SK-N-SH (cell line): ENCODE measurements at regions not wholly inside any gene's neighbourhood (a gene's known extent, or its start where the extent isn't known, plus 50 kb on each side); places are given as distances from the start of the nearest gene placed in this dataset.

Source experiments
- CTCF ChIA-PET: fragments of 300-600, 350-600 bp; formaldehyde crosslinking; extraction: SDS; loops from one replicate; lab custom pipeline; 2021; lab: Yijun Ruan, JAX
- POLR2A ChIA-PET: fragments of 350-600 bp; sonication (Branson Sonifier 250); formaldehyde crosslinking; extraction: SDS; loops from one replicate; lab custom pipeline; 2020; ENCODE audit warnings: antibody characterized with exemption, inconsistent platforms; lab: Yijun Ruan, JAX
- DNase-seq: peaks from one replicate; pipeline ENCODE4 v3.0.0; 2012
- H2AFZ ChIP-seq: fragments of 200-600 bp; sonication (generic); 2 replicates; pipeline ENCODE4 v1.8.1; 2016; ENCODE audit warnings: antibody characterized with exemption, mild to moderate bottlenecking, low read depth
- H3F3A ChIP-seq: fragments of 200-600 bp; sonication (generic); replicated peaks from 2 replicates; pipeline ENCODE3; 2016; ENCODE audit warnings: antibody characterized with exemption, mild to moderate bottlenecking; ENCODE audit not compliant: insufficient read depth
- H3K27ac ChIP-seq, 2 experiments: fragments of 200-500 bp in 1 of 2; fragments of 200-600 bp in 1 of 2; sonication (Bioruptor generic) in 1 of 2; sonication (generic), shearing (Covaris generic) in 1 of 2; 2 replicates each; pipeline versions ENCODE4 v1.5.1 to v1.6.1; 2014 to 2016; ENCODE audit warnings: low read depth in 2 of 2, inconsistent platforms in 1 of 2, low read length in 1 of 2, mild to moderate bottlenecking in 1 of 2, mixed read lengths in 1 of 2
- H3K27me3 ChIP-seq: fragments of 200-600 bp; sonication (generic), shearing (Covaris generic); 2 replicates; pipeline ENCODE4 v1.6.1; 2016; ENCODE audit warnings: mixed run types; ENCODE audit not compliant: insufficient read depth
- H3K36me3 ChIP-seq, 2 experiments: fragments of 200-500 bp in 1 of 2; fragments of 200-600 bp in 1 of 2; sonication (Bioruptor generic) in 1 of 2; sonication (generic) in 1 of 2; replicated peaks in 1 of 2; 2 replicates each; pipeline versions ENCODE3 to v1.5.1; 2014 to 2016; ENCODE audit warnings: low read length in 1 of 2, mild to moderate bottlenecking in 1 of 2; ENCODE audit not compliant: insufficient read depth in 2 of 2, control insufficient read depth in 1 of 2
- H3K4me1 ChIP-seq, 2 experiments: fragments of 200-500 bp in 1 of 2; fragments of 200-600 bp in 1 of 2; sonication (Bioruptor generic) in 1 of 2; sonication (generic), shearing (Covaris generic) in 1 of 2; 2 replicates each; pipeline versions ENCODE4 v1.5.1 to v1.6.1; 2014 to 2016; ENCODE audit warnings: low read depth in 1 of 2, low read length in 1 of 2, mixed run types in 1 of 2; ENCODE audit not compliant: insufficient read depth in 2 of 2, control insufficient read depth in 1 of 2
- H3K4me2 ChIP-seq: fragments of 200-600 bp; sonication (generic), shearing (Covaris generic); 2 replicates; pipeline ENCODE4 v1.6.1; 2017; ENCODE audit warnings: mixed run types
- H3K4me3 ChIP-seq, 2 experiments: fragments of 200-500 bp in 1 of 2; fragments of 200-600 bp in 1 of 2; sonication (Bioruptor generic) in 1 of 2; sonication (generic), shearing (Covaris generic) in 1 of 2; 2 replicates each; pipeline versions ENCODE4 v1.5.1 to v1.8.1; 2014 to 2016; ENCODE audit warnings: low read depth in 2 of 2, inconsistent platforms in 1 of 2, low read length in 1 of 2, mild to moderate bottlenecking in 1 of 2, mixed read lengths in 1 of 2, moderate library complexity in 1 of 2
- H3K79me2 ChIP-seq: fragments of 200-600 bp; sonication (generic); 2 replicates; pipeline ENCODE4 v1.8.1; 2017; ENCODE audit warnings: mild to moderate bottlenecking; ENCODE audit not compliant: insufficient read depth
- H3K9ac ChIP-seq: fragments of 200-600 bp; sonication (generic); 2 replicates; pipeline ENCODE4 v1.6.1; 2017; ENCODE audit warnings: mixed run types
- H3K9me2 ChIP-seq: fragments of 200-600 bp; sonication (generic); 2 replicates; pipeline ENCODE4 v1.6.1; 2017; ENCODE audit warnings: mixed run types
- H3K9me3 ChIP-seq: fragments of 200-600 bp; sonication (generic); 2 replicates; pipeline ENCODE4 v1.6.1; 2017; ENCODE audit warnings: mixed run types, mild to moderate bottlenecking, moderate library complexity
- H4K20me1 ChIP-seq: fragments of 200-600 bp; sonication (generic); 2 replicates; pipeline ENCODE4 v1.6.1; 2017; ENCODE audit warnings: mild to moderate bottlenecking, mixed run types; ENCODE audit not compliant: insufficient read depth
- EZH2phosphoT487 ChIP-seq: fragments of 200-600 bp; sonication (generic); IDR thresholded peaks from 2 replicates; pipeline ENCODE4 v1.6.1; 2017; ENCODE audit warnings: low read depth, mixed run types, mild to moderate bottlenecking, antibody characterized with exemption, moderate library complexity, borderline replicate concordance
- GATA2 ChIP-seq: sonication (generic); formaldehyde crosslinking; IDR thresholded peaks from 2 replicates; pipeline ENCODE4 v1.5.0; 2020; ENCODE audit warnings: mild to moderate bottlenecking, missing genetic modification reagents
- JUND ChIP-seq: IDR thresholded peaks from 2 replicates; pipeline ENCODE4 v1.4.0; 2012
- MEF2A ChIP-seq: IDR thresholded peaks from 2 replicates; pipeline ENCODE4 v1.4.0; 2012; ENCODE audit warnings: low read depth, borderline replicate concordance
- NFIC ChIP-seq: IDR thresholded peaks from 2 replicates; pipeline ENCODE4 v1.4.0; 2012; ENCODE audit warnings: borderline replicate concordance
- POLR2AphosphoS5 ChIP-seq: IDR thresholded peaks from 2 replicates; pipeline ENCODE4 v1.6.1; 2012; ENCODE audit warnings: low read depth, low read length
- RCOR1 ChIP-seq: fragments of 150-350 bp; IDR thresholded peaks from 2 replicates; pipeline ENCODE4 v1.6.1; 2017; ENCODE audit warnings: antibody characterized with exemption, low read length
- RFX5 ChIP-seq: IDR thresholded peaks from 2 replicates; pipeline ENCODE4 v1.6.1; 2012; ENCODE audit warnings: mild to moderate bottlenecking, improper control_type of control experiment, low read length
- SIN3A ChIP-seq: IDR thresholded peaks from 2 replicates; pipeline ENCODE4 v1.6.1; 2012; ENCODE audit warnings: low read depth, mild to moderate bottlenecking, low read length, moderate library complexity, borderline replicate concordance
- TAF1 ChIP-seq: IDR thresholded peaks from 2 replicates; pipeline ENCODE4 v1.6.1; 2012; ENCODE audit warnings: low read depth, mild to moderate bottlenecking, low read length, moderate library complexity, borderline replicate concordance
- YY1 ChIP-seq: IDR thresholded peaks from 2 replicates; pipeline ENCODE4 v1.4.0; 2012; ENCODE audit warnings: low read depth, mild to moderate bottlenecking
- WGBS: methylation state at CpG from one replicate; pipeline ENCODE4 v1.1.6; 2017; ENCODE audit warnings: low lambda C conversion rate; 5-methylcytosine and 5-hydroxymethylcytosine counted together
- TF ChIP-seq, protein P1 (sequence below): fragments of 150-350 bp; IDR thresholded peaks from 2 replicates; pipeline ENCODE4 v1.6.1; 2016; ENCODE audit warnings: mild to moderate bottlenecking, low read depth, low read length
- TF ChIP-seq, protein P2 (sequence below): IDR thresholded peaks from 2 replicates; pipeline ENCODE4 v1.4.0; 2012; ENCODE audit warnings: low read depth, borderline replicate concordance

DNA sequence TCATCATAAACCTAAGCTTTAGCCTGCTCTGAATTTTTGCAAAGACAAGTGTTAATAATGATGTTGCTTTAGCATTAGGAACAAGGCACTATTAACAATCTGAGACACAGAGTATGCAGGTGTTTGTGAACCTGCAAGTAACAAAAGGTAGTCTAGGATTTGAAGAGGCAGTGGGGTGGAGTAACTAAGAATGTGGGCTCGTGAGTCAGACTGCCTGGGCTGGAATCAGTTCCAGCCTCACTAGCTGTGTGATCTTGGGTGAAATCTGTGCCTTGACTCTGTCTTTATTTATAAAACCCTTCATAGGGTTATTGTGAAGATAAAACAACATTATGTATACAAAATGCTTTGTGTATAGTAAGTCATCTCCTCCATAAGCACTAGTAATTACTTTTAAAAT, 610.6 kb upstream of the CFAP20DC start:
- no peaks in the 10 kb centered on the region for H3F3A ChIP-seq
- H3K27me3 ChIP-seq, result no peaks in the 10 kb centered on the region
- no peak overlapping the region for H3K4me2 ChIP-seq
- no peak overlapping the region for H2AFZ ChIP-seq
- H3K9me2 ChIP-seq, result no peaks in the 10 kb centered on the region
- POLR2A ChIA-PET, result no interaction called here
- no peak for TF ChIP-seq TAF1
- H3K36me3 ChIP-seq, result no peaks in the 10 kb centered on the region
- H4K20me1 ChIP-seq, result no peaks in the 10 kb centered on the region
- H3K4me1 ChIP-seq, result no peaks in the 10 kb centered on the region; a peak in 1 of 4 replicates
- CTCF ChIA-PET, result no interaction called here
- whole genome bisulfite sequencing, result 13% methylated on average over 1 of the region's 1 CpG
- no peaks in the 10 kb centered on the region for H3K9me3 ChIP-seq
- H3K27ac ChIP-seq, result no peak overlapping the region
- no peaks in the 10 kb centered on the region for H3K79me2 ChIP-seq
- no peak overlapping the region for H3K9ac ChIP-seq
- no peak for DNase-seq
- H3K4me3 ChIP-seq, result no peak overlapping the region

DNA sequence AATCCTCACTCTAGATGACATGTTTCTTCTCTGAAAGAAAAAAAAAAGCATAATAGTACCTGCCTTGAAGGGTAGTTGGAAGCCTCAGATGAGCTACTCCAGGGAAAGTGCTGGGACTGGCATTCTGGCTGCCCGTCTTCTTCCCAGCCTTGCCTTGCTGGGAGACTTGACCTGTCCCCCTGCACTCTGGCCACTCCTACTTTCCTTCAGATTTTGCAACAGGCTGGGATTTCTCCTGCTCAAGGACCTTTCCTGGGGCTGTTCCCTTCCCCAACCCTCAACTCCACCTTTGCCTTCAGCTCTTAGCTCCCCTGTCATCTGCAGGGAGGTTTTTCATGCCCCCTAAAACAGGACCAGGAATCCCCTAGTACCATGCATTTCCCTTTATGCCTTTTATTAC, 609.9 kb upstream of the CFAP20DC start:
- Histone ChIP-seq H3K4me2 (no peak overlapping the region), H2AFZ (no peak overlapping the region), H3K9ac (no peak overlapping the region), H3K9me2 (no peaks in the 10 kb centered on the region), H3K36me3 (no peaks in the 10 kb centered on the region), H3K27ac (no peak overlapping the region), H3K27me3 (no peaks in the 10 kb centered on the region), H3F3A (no peaks in the 10 kb centered on the region), H4K20me1 (no peaks in the 10 kb centered on the region), H3K4me3 (no peak overlapping the region), H3K9me3 (no peaks in the 10 kb centered on the region), H3K79me2 (no peaks in the 10 kb centered on the region), H3K4me1 (no peaks in the 10 kb centered on the region; a peak in 1 of 4 replicates)
- TF ChIP-seq RFX5, result no peak
- TF ChIP-seq GATA2 (CRISPR knock-in tag), result no peak
- TF ChIP-seq, protein P1, sequence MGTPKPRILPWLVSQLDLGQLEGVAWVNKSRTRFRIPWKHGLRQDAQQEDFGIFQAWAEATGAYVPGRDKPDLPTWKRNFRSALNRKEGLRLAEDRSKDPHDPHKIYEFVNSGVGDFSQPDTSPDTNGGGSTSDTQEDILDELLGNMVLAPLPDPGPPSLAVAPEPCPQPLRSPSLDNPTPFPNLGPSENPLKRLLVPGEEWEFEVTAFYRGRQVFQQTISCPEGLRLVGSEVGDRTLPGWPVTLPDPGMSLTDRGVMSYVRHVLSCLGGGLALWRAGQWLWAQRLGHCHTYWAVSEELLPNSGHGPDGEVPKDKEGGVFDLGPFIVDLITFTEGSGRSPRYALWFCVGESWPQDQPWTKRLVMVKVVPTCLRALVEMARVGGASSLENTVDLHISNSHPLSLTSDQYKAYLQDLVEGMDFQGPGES, result no peak
- no peak for TF ChIP-seq POLR2AphosphoS5
- no peak for TF ChIP-seq RCOR1
- TF ChIP-seq MEF2A, result no peak
- TF ChIP-seq YY1, result no peak
- no peak for TF ChIP-seq SIN3A
- TF ChIP-seq EZH2phosphoT487, result no peak
- no peak for TF ChIP-seq JUND
- TF ChIP-seq NFIC, result no peak
- TF ChIP-seq TAF1, result no peak
- TF ChIP-seq, protein P2, sequence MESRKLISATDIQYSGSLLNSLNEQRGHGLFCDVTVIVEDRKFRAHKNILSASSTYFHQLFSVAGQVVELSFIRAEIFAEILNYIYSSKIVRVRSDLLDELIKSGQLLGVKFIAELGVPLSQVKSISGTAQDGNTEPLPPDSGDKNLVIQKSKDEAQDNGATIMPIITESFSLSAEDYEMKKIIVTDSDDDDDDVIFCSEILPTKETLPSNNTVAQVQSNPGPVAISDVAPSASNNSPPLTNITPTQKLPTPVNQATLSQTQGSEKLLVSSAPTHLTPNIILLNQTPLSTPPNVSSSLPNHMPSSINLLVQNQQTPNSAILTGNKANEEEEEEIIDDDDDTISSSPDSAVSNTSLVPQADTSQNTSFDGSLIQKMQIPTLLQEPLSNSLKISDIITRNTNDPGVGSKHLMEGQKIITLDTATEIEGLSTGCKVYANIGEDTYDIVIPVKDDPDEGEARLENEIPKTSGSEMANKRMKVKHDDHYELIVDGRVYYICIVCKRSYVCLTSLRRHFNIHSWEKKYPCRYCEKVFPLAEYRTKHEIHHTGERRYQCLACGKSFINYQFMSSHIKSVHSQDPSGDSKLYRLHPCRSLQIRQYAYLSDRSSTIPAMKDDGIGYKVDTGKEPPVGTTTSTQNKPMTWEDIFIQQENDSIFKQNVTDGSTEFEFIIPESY, result no peak
- CTCF ChIA-PET, result interaction anchor here (1.4 kb wide), 1 partner anchor 19 kb away, joined by 3 read pairs; no protein-coding TSS in a partner anchor
- POLR2A ChIA-PET, result interaction anchor here (0.6 kb wide), 1 partner anchor 15 kb away, joined by 9 read pairs; no protein-coding TSS in a partner anchor
- WGBS, result 0% methylated on average over 1 of the region's 1 CpG
- DNase-seq, result no peak
